Peyer's patch (tissue), 4 donors: ENCODE measurements at regions not wholly inside any gene's neighbourhood (a gene's known extent, or its start where the extent isn't known, plus 50 kb on each side); places are given as distances from the start of the nearest gene placed in this dataset.

Experiments used
- CTCF ChIP-seq, 6 experiments: fragments of 450-650 bp in 4 of 6; fragments of 200-600 bp in 2 of 6; sonication (generic) in 1 of 6; IDR thresholded peaks; one replicate each; pipeline ENCODE4 v1.5.1; 2017 to 2019; ENCODE audit warnings: antibody characterized with exemption in 6 of 6, mild to moderate bottlenecking in 3 of 6, moderate library complexity in 1 of 6
- POLR2A ChIP-seq, 2 donors: fragments of 450-650 bp; IDR thresholded peaks; one replicate each; pipeline ENCODE4 v1.5.1; 2017; ENCODE audit warnings: antibody characterized with exemption in 2 of 2, mild to moderate bottlenecking in 2 of 2, moderate library complexity in 2 of 2

GRCh38 chr5:82723168-82723567, 354.0 kb downstream of the TMEM167A start:
- TF ChIP-seq CTCF (IDR thresholded peaks at IDR 0.05) (no peak), POLR2A (IDR thresholded peaks at IDR 0.05) (no peak)
